K562 (cell line): ENCODE measurements at regions not wholly inside any gene's neighbourhood (a gene's known extent, or its start where the extent isn't known, plus 50 kb on each side); places are given as distances from the start of the nearest gene placed in this dataset.

Experiments used
- ATAC-seq: fragments of 200-7000 bp; cut with Tn5 transposase; 3 replicates; pipeline ENCODE4 v1.9.1; 2020; ENCODE audit warnings: moderate library complexity
- BruUV-seq: library from RNA; stranded (reverse); fragments of 400-500 nt; replicated peaks from 2 replicates; lab custom pipeline; 2021; lab: Mats Ljungman, UMichigan
- CTCF ChIA-PET: fragments of 300-600 bp; formaldehyde crosslinking; extraction: SDS; loops from one replicate; lab custom pipeline; 2021; ENCODE audit warnings: low intra/inter-chr PET ratio; lab: Yijun Ruan, JAX
- POLR2A ChIA-PET: fragments of 300-600, 350-650 bp; sonication (Branson Sonifier 250); formaldehyde crosslinking; extraction: SDS; loops from one replicate; lab custom pipeline; 2021; ENCODE audit warnings: antibody characterized with exemption, inconsistent platforms; lab: Yijun Ruan, JAX
- DNase-seq, 4 experiments: peaks; one replicate each; pipeline versions ENCODE4 v3.0.0 to v3.0.0-alpha.2; 2011 to 2018; ENCODE audit warnings: low spot score in 3 of 4, mixed read lengths in 3 of 4; ENCODE audit errors: extremely low read depth in 1 of 4
- FAIRE-seq: peaks from 2 replicates; lab custom pipeline; 2011; peaks lifted over from hg19 to GRCh38; lab: Jason Lieb, UNC
- H2AFZ ChIP-seq: 2 replicates; pipeline ENCODE4 v1.6.0; 2011; ENCODE audit warnings: low read depth, low read length, control low read depth, inconsistent platforms
- H3K27ac ChIP-seq: fragments of 200-600 bp; 3 replicates; pipeline ENCODE4 v1.8.0; 2011; ENCODE audit warnings: low read depth, mild to moderate bottlenecking, control low read depth, inconsistent platforms, low read length, moderate library complexity, mixed read lengths; ENCODE audit errors: extremely low read depth
- H3K27me3 ChIP-seq, 2 experiments: fragments of 300-600 bp in 1 of 2; 2 replicates in 1 of 2; 3 replicates in 1 of 2; pipeline versions ENCODE4 v1.6.0 to v1.8.0; 2011; ENCODE audit warnings: inconsistent platforms in 2 of 2, low read length in 2 of 2, mild to moderate bottlenecking in 1 of 2, mixed read lengths in 1 of 2, moderate library complexity in 1 of 2; ENCODE audit not compliant: control insufficient read depth in 2 of 2, insufficient read depth in 2 of 2
- H3K36me3 ChIP-seq: fragments of 300-600 bp; 3 replicates; pipeline ENCODE4 v1.8.0; 2011; ENCODE audit warnings: mild to moderate bottlenecking, low read length, inconsistent platforms; ENCODE audit not compliant: control insufficient read depth, insufficient read depth
- H3K4me1 ChIP-seq, 2 experiments: fragments of 200-600 bp in 1 of 2; replicated peaks in 1 of 2; 2 replicates in 1 of 2; 3 replicates in 1 of 2; pipeline versions ENCODE4 v1.5.1 to v1.8.0; 2011; ENCODE audit warnings: inconsistent platforms in 2 of 2, low read length in 2 of 2, mild to moderate bottlenecking in 1 of 2, mixed read lengths in 1 of 2, moderate library complexity in 1 of 2; ENCODE audit not compliant: control insufficient read depth in 2 of 2, insufficient read depth in 2 of 2
- H3K4me2 ChIP-seq: 2 replicates; pipeline ENCODE4 v1.6.1; 2011; ENCODE audit warnings: low read length, control low read depth, inconsistent platforms, mixed read lengths; ENCODE audit not compliant: insufficient read depth
- H3K4me3 ChIP-seq: fragments of 200-600 bp; sonication (generic), shearing (Covaris generic); 2 replicates; pipeline ENCODE4 v1.5.1; 2016; ENCODE audit warnings: control low read depth, inconsistent platforms
- H3K79me2 ChIP-seq: fragments of 200-600 bp; 3 replicates; pipeline ENCODE4 v1.8.0; 2011; ENCODE audit warnings: low read length, inconsistent platforms; ENCODE audit not compliant: control insufficient read depth, insufficient read depth
- H3K9ac ChIP-seq, 2 experiments: 2 replicates each; pipeline versions ENCODE4 v1.6.0 to v1.6.1; 2011; ENCODE audit warnings: low read depth in 2 of 2, low read length in 2 of 2, control low read depth in 1 of 2, inconsistent platforms in 1 of 2, mild to moderate bottlenecking in 1 of 2, mixed read lengths in 1 of 2; ENCODE audit not compliant: insufficient read depth in 1 of 2
- H3K9me1 ChIP-seq: one replicate; pipeline ENCODE4 v1.6.0; 2011; ENCODE audit warnings: inconsistent platforms, mild to moderate bottlenecking, low read length, moderate library complexity; ENCODE audit not compliant: control insufficient read depth, insufficient read depth
- H3K9me3 ChIP-seq: replicated peaks from 2 replicates; pipeline ENCODE4 v1.5.1; 2011; ENCODE audit warnings: low read depth, low read length, inconsistent platforms; ENCODE audit not compliant: control insufficient read depth, insufficient read depth
- H4K20me1 ChIP-seq: replicated peaks from 2 replicates; pipeline ENCODE4 v1.6.1; 2011; ENCODE audit warnings: low read length, inconsistent platforms, mixed read lengths; ENCODE audit not compliant: control insufficient read depth, insufficient read depth
- DEAF1 ChIP-seq: fragments of 450-650 bp; formaldehyde crosslinking; IDR thresholded peaks from 2 replicates; pipeline ENCODE4 v1.4.0; 2020; ENCODE audit warnings: mild to moderate bottlenecking, moderate library complexity
- PRDM10 ChIP-seq: fragments of 450-650 bp; IDR thresholded peaks from 2 replicates; pipeline ENCODE4 v1.6.1; 2018; ENCODE audit not compliant: partially characterized antibody
- SRF ChIP-seq, 2 experiments: fragments of 250-450, 450-650 bp in 1 of 2; sonication (Bioruptor Pico) in 1 of 2; sonication (generic) in 1 of 2; formaldehyde crosslinking; IDR thresholded peaks; 2 replicates each; pipeline versions ENCODE4 v1.5.0 to v1.5.1; 2020 to 2022; ENCODE audit warnings: mild to moderate bottlenecking in 1 of 2, missing genetic modification reagents in 1 of 2
- TAF9B ChIP-seq: fragments of 450-650 bp; IDR thresholded peaks from 2 replicates; pipeline ENCODE4 v1.6.1; 2018; ENCODE audit warnings: mild to moderate bottlenecking; ENCODE audit not compliant: partially characterized antibody
- TCF3 ChIP-seq: sonication (generic); formaldehyde crosslinking; IDR thresholded peaks from 2 replicates; pipeline ENCODE4 v1.4.0; 2020; ENCODE audit warnings: mild to moderate bottlenecking, missing genetic modification reagents
- ZNF766 ChIP-seq: fragments of 200-800 bp; sonication (Bioruptor generic); conservative IDR thresholded peaks from 2 replicates; pipeline ENCODE4 v1.6.1; 2016; ENCODE audit warnings: missing genetic modification characterization, missing compliant biosample characterization
- WGBS: fragments of 100-300 bp; shearing (Covaris generic); methylation state at CpG from one replicate; pipeline ENCODE4 v1.1.6; 2016; ENCODE audit warnings: low coverage, mixed read lengths; ENCODE audit not compliant: insufficient coverage; ENCODE audit errors: missing lambda C conversion rate; 5-methylcytosine and 5-hydroxymethylcytosine counted together
- in situ Hi-C: fragments of 300-500 bp; cut with MboI; formaldehyde crosslinking; loops from 4 replicates; pipeline ENCODE4 v1.15.0; 2018; ENCODE audit warnings: inconsistent platforms, mixed read lengths
- intact Hi-C: fragments of 100-400 bp; cut with micrococcal nuclease; formaldehyde crosslinking; loops from 2 replicates; pipeline ENCODE4 v1.14.2; 2022
- TF ChIP-seq, protein P1 (sequence below): sonication (generic); formaldehyde crosslinking; IDR thresholded peaks from 2 replicates; pipeline ENCODE4 v1.8.1; 2023; ENCODE audit warnings: mild to moderate bottlenecking, missing genetic modification reagents, moderate library complexity

GRCh38 chr10:52672880-52673279 is 99.7 kb downstream of the MBL2 start:
- H4K20me1 ChIP-seq = no peaks in the 10 kb centered on the region
- in situ Hi-C loops = no loop called here
- H3K27ac ChIP-seq = no peak overlapping the region

More at GRCh38 chr10:52672880-52673279, 99.7 kb downstream of the MBL2 start:
- no peak for DNase-seq
- Histone ChIP-seq H3K4me2 (no peak overlapping the region), H3K27me3 (no peaks in the 10 kb centered on the region), H3K9me1 (no peaks in the 10 kb centered on the region), H3K79me2 (no peaks in the 10 kb centered on the region), H3K9ac (no peak overlapping the region), H3K36me3 (no peaks in the 10 kb centered on the region), H2AFZ (no peak overlapping the region), H3K4me1 (no peaks in the 10 kb centered on the region), H3K4me3 (no peak overlapping the region), H3K9me3 (0 out of 2 replicates have a peak, but pooled peaks cover 2% of the 10 kb centered on the region)
- ChIA-PET POLR2A (no interaction called here), CTCF (no interaction called here)
- intact Hi-C loops = no loop called here
- no peak for ATAC-seq
- WGBS = 0% methylated on average over 1 of the region's 1 CpG
- TF ChIP-seq SRF (CRISPR knock-in tag; IDR thresholded peaks at IDR 0.05) = no peak
- TF ChIP-seq, protein P1, sequence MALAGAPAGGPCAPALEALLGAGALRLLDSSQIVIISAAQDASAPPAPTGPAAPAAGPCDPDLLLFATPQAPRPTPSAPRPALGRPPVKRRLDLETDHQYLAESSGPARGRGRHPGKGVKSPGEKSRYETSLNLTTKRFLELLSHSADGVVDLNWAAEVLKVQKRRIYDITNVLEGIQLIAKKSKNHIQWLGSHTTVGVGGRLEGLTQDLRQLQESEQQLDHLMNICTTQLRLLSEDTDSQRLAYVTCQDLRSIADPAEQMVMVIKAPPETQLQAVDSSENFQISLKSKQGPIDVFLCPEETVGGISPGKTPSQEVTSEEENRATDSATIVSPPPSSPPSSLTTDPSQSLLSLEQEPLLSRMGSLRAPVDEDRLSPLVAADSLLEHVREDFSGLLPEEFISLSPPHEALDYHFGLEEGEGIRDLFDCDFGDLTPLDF (CRISPR knock-in tag) = no peak
- no peak for TF ChIP-seq TAF9B
- no peak for TF ChIP-seq TCF3 (CRISPR knock-in tag)
- TF ChIP-seq ZNF766 (CRISPR knock-in tag) = no peak
- TF ChIP-seq DEAF1 (CRISPR knock-in tag) = no peak
- no peak for TF ChIP-seq PRDM10
- BruUV-seq = no TSS peak
- FAIRE-seq = no peak
